HEK293T (cell line): ENCODE measurements at regions not wholly inside any gene's neighbourhood (a gene's known extent, or its start where the extent isn't known, plus 50 kb on each side); places are given as distances from the start of the nearest gene placed in this dataset.

Experiments used
- FOXA1 ChIP-seq: fragments of 450-650 bp; IDR thresholded peaks from 2 replicates; pipeline ENCODE4 v1.6.1; 2016; ENCODE audit warnings: mild to moderate bottlenecking
- HDGF ChIP-seq: fragments of 450-650 bp; IDR thresholded peaks from 2 replicates; pipeline ENCODE4 v1.6.1; 2017; ENCODE audit warnings: antibody characterized with exemption, borderline replicate concordance
- SUZ12 ChIP-seq: fragments of 450-650 bp; IDR thresholded peaks from 2 replicates; pipeline ENCODE4 v1.6.1; 2016; ENCODE audit warnings: mild to moderate bottlenecking

GRCh38 chr1:2966449-2967328 lies 54.6 kb upstream of the ACTRT2 start:
- TF ChIP-seq SUZ12: no peak
- TF ChIP-seq FOXA1: no peak
- TF ChIP-seq HDGF: no peak
